ENCODE measurements at regions not wholly inside any gene's neighbourhood (a gene's known extent, or its start where the extent isn't known, plus 50 kb on each side); places are given as distances from the start of the nearest gene placed in this dataset.

DNA sequence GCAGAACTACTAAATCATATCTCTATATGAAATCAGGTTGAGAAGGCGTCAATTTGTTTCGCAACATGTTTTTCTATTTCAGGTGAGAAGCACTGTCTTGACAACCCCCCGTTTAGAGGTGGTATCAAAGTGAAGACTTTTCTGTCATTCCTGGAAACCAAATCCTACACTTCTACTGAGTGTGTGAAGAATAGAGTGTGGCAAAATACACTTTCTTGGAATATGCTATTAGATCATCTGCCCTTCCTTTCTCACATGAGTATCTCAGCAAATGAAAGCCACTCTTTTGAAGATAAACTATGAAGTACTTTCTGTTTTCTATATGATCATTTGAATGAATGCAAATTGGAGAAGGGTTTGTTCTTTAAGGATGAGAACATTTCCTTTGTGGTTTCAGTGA lies 174.0 kb upstream of the FMR1 start:
- H3K79me2 ChIP-seq (ENCODE audit: insufficient read depth, low read length), result no peaks in the 10 kb centered on the region
- Mint-ChIP-seq H3K4me1 (ENCODE audit: low read depth, unreplicated experiment) (peaks cover 8% of the 10 kb centered on the region), H3K27ac (ENCODE audit: unreplicated experiment) (no peak overlapping the region), H3K36me3 (ENCODE audit: low read depth, unreplicated experiment) (no peaks in the 10 kb centered on the region), H3K4me3 (ENCODE audit: unreplicated experiment) (no peak overlapping the region), H3K9me3 (ENCODE audit: unreplicated experiment) (peaks cover 1% of the 10 kb centered on the region), H3K27me3 (ENCODE audit: low read depth, unreplicated experiment) (no peaks in the 10 kb centered on the region)
- H3K4me3 ChIP-seq (ENCODE audit: insufficient read depth, low read depth, low read length), result no peak overlapping the region
- no peak overlapping the region for H3K4me2 ChIP-seq (ENCODE audit: low read length)
- no peak overlapping the region for H3K27ac ChIP-seq (ENCODE audit: low read depth, low read length)
- no peak for DNase-seq (ENCODE audit: low read depth)
- no peak overlapping the region for H2AFZ ChIP-seq (ENCODE audit: low read depth, low read length)
- no peaks in the 10 kb centered on the region for H3K9me3 ChIP-seq (ENCODE audit: insufficient read depth, low read depth, low read length)
- no peaks in the 10 kb centered on the region for H4K20me1 ChIP-seq (ENCODE audit: insufficient read depth, low read length)
- no peaks in the 10 kb centered on the region for H3K4me1 ChIP-seq (ENCODE audit: insufficient read depth, low read length)
- no peaks in the 10 kb centered on the region for H3K36me3 ChIP-seq (ENCODE audit: insufficient read depth, low read length)
- no peak for TF ChIP-seq EZH2 (IDR thresholded peaks at IDR 0.05; ENCODE audit: insufficient read depth, low read length)
- TF ChIP-seq, protein P1, sequence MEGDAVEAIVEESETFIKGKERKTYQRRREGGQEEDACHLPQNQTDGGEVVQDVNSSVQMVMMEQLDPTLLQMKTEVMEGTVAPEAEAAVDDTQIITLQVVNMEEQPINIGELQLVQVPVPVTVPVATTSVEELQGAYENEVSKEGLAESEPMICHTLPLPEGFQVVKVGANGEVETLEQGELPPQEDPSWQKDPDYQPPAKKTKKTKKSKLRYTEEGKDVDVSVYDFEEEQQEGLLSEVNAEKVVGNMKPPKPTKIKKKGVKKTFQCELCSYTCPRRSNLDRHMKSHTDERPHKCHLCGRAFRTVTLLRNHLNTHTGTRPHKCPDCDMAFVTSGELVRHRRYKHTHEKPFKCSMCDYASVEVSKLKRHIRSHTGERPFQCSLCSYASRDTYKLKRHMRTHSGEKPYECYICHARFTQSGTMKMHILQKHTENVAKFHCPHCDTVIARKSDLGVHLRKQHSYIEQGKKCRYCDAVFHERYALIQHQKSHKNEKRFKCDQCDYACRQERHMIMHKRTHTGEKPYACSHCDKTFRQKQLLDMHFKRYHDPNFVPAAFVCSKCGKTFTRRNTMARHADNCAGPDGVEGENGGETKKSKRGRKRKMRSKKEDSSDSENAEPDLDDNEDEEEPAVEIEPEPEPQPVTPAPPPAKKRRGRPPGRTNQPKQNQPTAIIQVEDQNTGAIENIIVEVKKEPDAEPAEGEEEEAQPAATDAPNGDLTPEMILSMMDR (IDR thresholded peaks at IDR 0.05; ENCODE audit: insufficient read depth, low read depth, low read length), result no peak
- H3K9ac ChIP-seq (ENCODE audit: low read length), result no peak overlapping the region
- no peaks in the 10 kb centered on the region for H3K27me3 ChIP-seq (ENCODE audit: insufficient read depth, low read length)
- FAIRE-seq, result peak; percentile 97

GRCh38 chrX:147738265-147738664 lies 173.5 kb upstream of the FMR1 start:
- FAIRE-seq (no peak), DNase-seq (ENCODE audit: low read depth) (no peak)
- peaks cover 1% of the 10 kb centered on the region for H3K9me3 Mint-ChIP-seq (ENCODE audit: unreplicated experiment)
- Histone ChIP-seq H3K4me2 (ENCODE audit: low read length) (no peak overlapping the region), H3K79me2 (ENCODE audit: insufficient read depth, low read length) (no peaks in the 10 kb centered on the region), H2AFZ (ENCODE audit: low read depth, low read length) (no peak overlapping the region), H3K36me3 (ENCODE audit: insufficient read depth, low read length) (no peaks in the 10 kb centered on the region), H3K4me3 (ENCODE audit: insufficient read depth, low read depth, low read length) (no peak overlapping the region), H4K20me1 (ENCODE audit: insufficient read depth, low read length) (no peaks in the 10 kb centered on the region), H3K27me3 (ENCODE audit: insufficient read depth, low read length) (no peaks in the 10 kb centered on the region), H3K9ac (ENCODE audit: low read length) (no peak overlapping the region), H3K9me3 (ENCODE audit: insufficient read depth, low read depth, low read length) (no peaks in the 10 kb centered on the region), H3K4me1 (ENCODE audit: insufficient read depth, low read length) (no peaks in the 10 kb centered on the region), H3K27ac (ENCODE audit: low read depth, low read length) (no peak overlapping the region)
- no peaks in the 10 kb centered on the region for H3K27me3 Mint-ChIP-seq (ENCODE audit: low read depth, unreplicated experiment)
- H3K4me3 Mint-ChIP-seq (ENCODE audit: unreplicated experiment), result no peak overlapping the region
- TF ChIP-seq, protein P1 (IDR thresholded peaks at IDR 0.05; ENCODE audit: insufficient read depth, low read depth, low read length), result no peak
- no peak for TF ChIP-seq EZH2 (IDR thresholded peaks at IDR 0.05; ENCODE audit: insufficient read depth, low read length)
- H3K4me1 Mint-ChIP-seq (ENCODE audit: low read depth, unreplicated experiment), result peaks cover 8% of the 10 kb centered on the region
- peak overlapping the region; percentile 23 for H3K27ac Mint-ChIP-seq (ENCODE audit: unreplicated experiment)
- H3K36me3 Mint-ChIP-seq (ENCODE audit: low read depth, unreplicated experiment), result no peaks in the 10 kb centered on the region

- H3K27me3 Mint-ChIP-seq (ENCODE audit: low read depth, unreplicated experiment), result no peaks in the 10 kb centered on the region
- Histone ChIP-seq H3K9ac (ENCODE audit: low read length) (no peak overlapping the region), H3K27me3 (ENCODE audit: insufficient read depth, low read length) (no peaks in the 10 kb centered on the region), H3K36me3 (ENCODE audit: insufficient read depth, low read length) (no peaks in the 10 kb centered on the region), H3K27ac (ENCODE audit: low read depth, low read length) (no peak overlapping the region), H4K20me1 (ENCODE audit: insufficient read depth, low read length) (no peaks in the 10 kb centered on the region), H2AFZ (ENCODE audit: low read depth, low read length) (no peak overlapping the region), H3K9me3 (ENCODE audit: insufficient read depth, low read depth, low read length) (no peaks in the 10 kb centered on the region), H3K4me2 (ENCODE audit: low read length) (no peak overlapping the region), H3K79me2 (ENCODE audit: insufficient read depth, low read length) (no peaks in the 10 kb centered on the region), H3K4me1 (ENCODE audit: insufficient read depth, low read length) (no peaks in the 10 kb centered on the region), H3K4me3 (ENCODE audit: insufficient read depth, low read depth, low read length) (no peak overlapping the region)
- DNase-seq (ENCODE audit: low read depth), result no peak
- H3K4me1 Mint-ChIP-seq (ENCODE audit: low read depth, unreplicated experiment), result peaks cover 8% of the 10 kb centered on the region
- TF ChIP-seq, protein P1 (IDR thresholded peaks at IDR 0.05; ENCODE audit: insufficient read depth, low read depth, low read length), result no peak
- no peak for TF ChIP-seq EZH2 (IDR thresholded peaks at IDR 0.05; ENCODE audit: insufficient read depth, low read length)
- H3K4me3 Mint-ChIP-seq (ENCODE audit: unreplicated experiment), result no peak overlapping the region
- no peaks in the 10 kb centered on the region for H3K9me3 Mint-ChIP-seq (ENCODE audit: unreplicated experiment)
- no peaks in the 10 kb centered on the region for H3K36me3 Mint-ChIP-seq (ENCODE audit: low read depth, unreplicated experiment)
- no peak for FAIRE-seq
- no peak overlapping the region for H3K27ac Mint-ChIP-seq (ENCODE audit: unreplicated experiment)
These were observed 172.5 kb upstream of the FMR1 start for GRCh38 chrX:147739196-147739595.
